HCT116 (cell line): ENCODE measurements at regions not wholly inside any gene's neighbourhood (a gene's known extent, or its start where the extent isn't known, plus 50 kb on each side); places are given as distances from the start of the nearest gene placed in this dataset.

Source experiments
- ATAC-seq: fragments of 200-7000 bp; cut with Tn5 transposase; 2 replicates; pipeline ENCODE4 v1.9.1; 2020; ENCODE audit warnings: mild to moderate bottlenecking, moderate library complexity
- BruUV-seq: library from RNA; stranded (reverse); fragments of 400-500 nt; replicated peaks from 2 replicates; lab custom pipeline; 2021; lab: Mats Ljungman, UMichigan
- CTCF ChIA-PET: fragments of 300-600 bp; sonication (Branson Sonifier 250); formaldehyde crosslinking; loops from one replicate; lab custom pipeline; 2021; ENCODE audit warnings: antibody characterized with exemption; lab: Charles Lee
- POLR2A ChIA-PET: fragments of 300-600, 350-600 bp; sonication (Branson Sonifier 250); formaldehyde crosslinking; loops from one replicate; lab custom pipeline; 2021; ENCODE audit warnings: antibody characterized with exemption; lab: Charles Lee
- RAD21 ChIA-PET, 2 experiments: fragments of 300-600 bp; sonication (Branson Sonifier 250); formaldehyde crosslinking; loops; one replicate each; lab custom pipeline; 2023; ENCODE audit warnings: low total read pairs in 2 of 2; ENCODE audit not compliant: uncharacterized antibody in 2 of 2, unreplicated experiment in 2 of 2, low non-redundant PET in 1 of 2; lab: Charles Lee
- DNase-seq: peaks from one replicate; pipeline ENCODE4 v3.0.0-alpha.2; 2010; ENCODE audit warnings: low read depth, low spot score
- H2AFZ ChIP-seq: fragments of 200-600 bp; shearing (Covaris generic), sonication (generic); 2 replicates; pipeline ENCODE4 v1.6.1; 2017; ENCODE audit warnings: low read depth, mixed run types, mixed read lengths, antibody characterized with exemption, low read length; ENCODE audit not compliant: poor library complexity, severe bottlenecking
- H3K27ac ChIP-seq: 2 replicates; pipeline ENCODE4 v1.5.1; 2012; ENCODE audit warnings: low read depth, low read length
- H3K27me3 ChIP-seq: fragments of 200-600 bp; sonication (generic); 2 replicates; pipeline ENCODE4 v1.6.1; 2016; ENCODE audit warnings: mixed run types, low read length, mixed read lengths; ENCODE audit not compliant: insufficient read depth
- H3K36me3 ChIP-seq, 2 experiments: fragments of 200-500 bp in 1 of 2; fragments of 200-600 bp in 1 of 2; sonication (Bioruptor generic) in 1 of 2; sonication (generic) in 1 of 2; 2 replicates each; pipeline versions ENCODE4 v1.5.1 to v1.6.1; 2014 to 2016; ENCODE audit warnings: low read length in 2 of 2, inconsistent platforms in 1 of 2, mixed read lengths in 1 of 2, mixed run types in 1 of 2; ENCODE audit not compliant: insufficient read depth in 2 of 2, control insufficient read depth in 1 of 2
- H3K4me1 ChIP-seq, 2 experiments: fragments of 200-600 bp in 1 of 2; sonication (generic) in 1 of 2; 2 replicates each; pipeline versions ENCODE4 v1.5.1 to v1.6.1; 2012 to 2017; ENCODE audit warnings: low read length in 2 of 2, inconsistent platforms in 1 of 2, mild to moderate bottlenecking in 1 of 2, mixed read lengths in 1 of 2, mixed run types in 1 of 2, moderate library complexity in 1 of 2; ENCODE audit not compliant: insufficient read depth in 2 of 2, control insufficient read depth in 1 of 2
- H3K4me2 ChIP-seq: fragments of 200-600 bp; sonication (generic); 2 replicates; pipeline ENCODE4 v1.6.1; 2017; ENCODE audit warnings: mixed run types, low read length, mixed read lengths
- H3K4me3 ChIP-seq, 2 experiments: fragments of 200-600 bp in 1 of 2; sonication (generic) in 1 of 2; replicated peaks in 1 of 2; 2 replicates each; pipeline ENCODE4 v1.5.1; 2011 to 2016; ENCODE audit warnings: low read length in 2 of 2, control low read depth in 1 of 2, low read depth in 1 of 2, mild to moderate bottlenecking in 1 of 2, mixed read lengths in 1 of 2, mixed run types in 1 of 2
- H3K79me2 ChIP-seq: fragments of 200-600 bp; sonication (generic); 2 replicates; pipeline ENCODE4 v1.6.1; 2017; ENCODE audit warnings: mild to moderate bottlenecking, mixed run types, low read length, moderate library complexity, mixed read lengths; ENCODE audit not compliant: insufficient read depth
- H3K9ac ChIP-seq: fragments of 200-600 bp; sonication (generic); 2 replicates; pipeline ENCODE4 v1.6.1; 2016; ENCODE audit warnings: low read length, mixed read lengths
- H3K9me2 ChIP-seq: fragments of 200-600 bp; sonication (generic), shearing (Covaris generic); 2 replicates; pipeline ENCODE4 v1.6.1; 2017; ENCODE audit warnings: mixed run types, mild to moderate bottlenecking, moderate library complexity; ENCODE audit not compliant: insufficient read depth
- H3K9me3 ChIP-seq, 2 experiments: fragments of 200-500 bp in 1 of 2; fragments of 200-600 bp in 1 of 2; sonication (Bioruptor generic) in 1 of 2; sonication (generic) in 1 of 2; 2 replicates each; pipeline ENCODE4 v1.6.1; 2014 to 2017; ENCODE audit warnings: low read length in 2 of 2, mixed read lengths in 2 of 2, inconsistent platforms in 1 of 2, low read depth in 1 of 2, mild to moderate bottlenecking in 1 of 2, mixed run types in 1 of 2, moderate library complexity in 1 of 2; ENCODE audit not compliant: control insufficient read depth in 1 of 2, insufficient read depth in 1 of 2
- H4K20me1 ChIP-seq: fragments of 200-600 bp; sonication (generic), shearing (Covaris generic); 2 replicates; pipeline ENCODE4 v1.6.1; 2017; ENCODE audit warnings: mixed run types, mild to moderate bottlenecking, moderate library complexity; ENCODE audit not compliant: insufficient read depth
- CBX3 ChIP-seq: IDR thresholded peaks from 2 replicates; pipeline ENCODE4 v1.6.1; 2012; ENCODE audit warnings: low read depth
- CEBPB ChIP-seq: IDR thresholded peaks from 2 replicates; pipeline ENCODE4 v1.6.1; 2012; ENCODE audit warnings: low read depth
- CTCF ChIP-seq, 3 experiments: fragments of 200-600 bp in 1 of 3; sonication (generic) in 1 of 3; IDR thresholded peaks in 2 of 3; conservative IDR thresholded peaks in 1 of 3; 2 replicates each; pipeline ENCODE4 v1.5.1; 2012 to 2017; ENCODE audit warnings: low read depth in 2 of 3, low read length in 2 of 3, antibody characterized with exemption in 1 of 3, borderline replicate concordance in 1 of 3, control low read depth in 1 of 3, mild to moderate bottlenecking in 1 of 3, mixed read lengths in 1 of 3, mixed run types in 1 of 3, moderate library complexity in 1 of 3; ENCODE audit not compliant: insufficient read depth in 1 of 3
- EGR1 ChIP-seq: IDR thresholded peaks from 2 replicates; pipeline ENCODE4 v1.6.1; 2012; ENCODE audit warnings: low read depth
- ELF1 ChIP-seq: IDR thresholded peaks from 2 replicates; pipeline ENCODE4 v1.6.1; 2012; ENCODE audit warnings: low read depth, borderline replicate concordance
- EZH2 ChIP-seq: fragments of 200-600 bp; sonication (generic); IDR thresholded peaks from 2 replicates; pipeline ENCODE4 v1.6.1; 2017; ENCODE audit warnings: antibody characterized with exemption, mixed run types
- EZH2phosphoT487 ChIP-seq: fragments of 200-600 bp; IDR thresholded peaks from 2 replicates; pipeline ENCODE4 v1.6.1; 2018; ENCODE audit warnings: antibody characterized with exemption, borderline replicate concordance
- FOSL1 ChIP-seq: IDR thresholded peaks from 2 replicates; pipeline ENCODE4 v1.6.1; 2012; ENCODE audit warnings: low read depth
- MAX ChIP-seq: IDR thresholded peaks from 2 replicates; pipeline ENCODE4 v1.6.1; 2012
- POLR2AphosphoS5 ChIP-seq: IDR thresholded peaks from 2 replicates; pipeline ENCODE4 v1.6.1; 2011; ENCODE audit warnings: mild to moderate bottlenecking, low read depth, low read length, moderate library complexity
- REST ChIP-seq: IDR thresholded peaks from 2 replicates; pipeline ENCODE4 v1.6.1; 2012; ENCODE audit warnings: low read depth
- SIN3A ChIP-seq: IDR thresholded peaks from 2 replicates; pipeline ENCODE4 v1.6.1; 2012; ENCODE audit warnings: low read depth
- SP1 ChIP-seq: IDR thresholded peaks from 2 replicates; pipeline ENCODE4 v1.6.1; 2012; ENCODE audit warnings: low read depth
- SRF ChIP-seq: IDR thresholded peaks from 2 replicates; pipeline ENCODE4 v1.6.1; 2012; ENCODE audit warnings: low read depth
- TCF7L2 ChIP-seq: IDR thresholded peaks from 2 replicates; pipeline ENCODE4 v1.7.0; 2011; ENCODE audit warnings: borderline replicate concordance, inconsistent platforms; ENCODE audit not compliant: insufficient read depth, insufficient read length; ENCODE audit errors: extremely low read depth
- YY1 ChIP-seq: IDR thresholded peaks from 2 replicates; pipeline ENCODE4 v1.6.1; 2011; ENCODE audit warnings: low read length, low read depth, moderate library complexity, mild to moderate bottlenecking; ENCODE audit not compliant: insufficient replicate concordance; ENCODE audit errors: extremely low read depth
- ZNF274 ChIP-seq: fragments of 200-500 bp; sonication (Bioruptor generic); IDR thresholded peaks from 2 replicates; pipeline ENCODE4 v1.6.1; 2014; ENCODE audit warnings: mild to moderate bottlenecking, low read depth, low read length, inconsistent platforms
- intact Hi-C: fragments of 100-400 bp; cut with micrococcal nuclease; formaldehyde crosslinking; loops from 2 replicates; pipeline ENCODE4 v1.10.0; 2022

- H3K36me3 ChIP-seq = no peaks in the 10 kb centered on the region
- H2AFZ ChIP-seq = no peak overlapping the region
- no peaks in the 10 kb centered on the region for H3K9me3 ChIP-seq
- ChIA-PET CTCF (no interaction called here), POLR2A (no interaction called here), RAD21 (no interaction called here)
- intact Hi-C loops = no loop called here
- no peak overlapping the region for H3K4me2 ChIP-seq
- no peak overlapping the region for H3K4me3 ChIP-seq
- no peaks in the 10 kb centered on the region for H3K79me2 ChIP-seq
- no peak overlapping the region for H3K27ac ChIP-seq
- no peaks in the 10 kb centered on the region for H3K27me3 ChIP-seq
- H4K20me1 ChIP-seq = no peaks in the 10 kb centered on the region
- no peak overlapping the region for H3K9ac ChIP-seq
- TF ChIP-seq CTCF (IDR thresholded peaks at IDR 0.05 in 2 of 3, conservative IDR thresholded peaks at IDR 0.05 in 1 of 3; ENCODE audit: borderline replicate concordance in 1 of 3, insufficient read depth in 1 of 3, low read depth in 2 of 3, low read length in 2 of 3) (no peak), SRF (no peak), CEBPB (no peak), EGR1 (no peak), YY1 (no peak), TCF7L2 (no peak), ZNF274 (no peak), ELF1 (no peak), EZH2 (no peak), FOSL1 (no peak), SIN3A (no peak), CBX3 (no peak), MAX (no peak), REST (no peak), POLR2AphosphoS5 (no peak), SP1 (no peak), EZH2phosphoT487 (no peak)
- H3K4me1 ChIP-seq = peaks cover 0 to 6% of the 10 kb centered on the region in 2 experiments; a peak in 1 of 4 replicates
- DNase-seq (no peak), ATAC-seq (no peak)
- no peaks in the 10 kb centered on the region for H3K9me2 ChIP-seq
- BruUV-seq = no TSS peak
Measured at GRCh38 chr7:1291357-1291689, 58.7 kb downstream of the UNCX start.
